Lower leg skin (tissue), 3 donors: ENCODE measurements at regions not wholly inside any gene's neighbourhood (a gene's known extent, or its start where the extent isn't known, plus 50 kb on each side); places are given as distances from the start of the nearest gene placed in this dataset.

Source experiments
- POLR2A ChIP-seq, 2 donors: fragments of 450-650 bp; IDR thresholded peaks; one replicate each; pipeline ENCODE4 v1.6.1; 2016 to 2017; ENCODE audit warnings: antibody characterized with exemption in 2 of 2, mild to moderate bottlenecking in 1 of 2, moderate library complexity in 1 of 2
- TF ChIP-seq, protein P1 (sequence below), 3 donors: fragments of 450-650 bp; IDR thresholded peaks; one replicate each; pipeline ENCODE4 v1.5.1; 2016; ENCODE audit warnings: antibody characterized with exemption in 3 of 3, mild to moderate bottlenecking in 3 of 3, moderate library complexity in 2 of 3

DNA sequence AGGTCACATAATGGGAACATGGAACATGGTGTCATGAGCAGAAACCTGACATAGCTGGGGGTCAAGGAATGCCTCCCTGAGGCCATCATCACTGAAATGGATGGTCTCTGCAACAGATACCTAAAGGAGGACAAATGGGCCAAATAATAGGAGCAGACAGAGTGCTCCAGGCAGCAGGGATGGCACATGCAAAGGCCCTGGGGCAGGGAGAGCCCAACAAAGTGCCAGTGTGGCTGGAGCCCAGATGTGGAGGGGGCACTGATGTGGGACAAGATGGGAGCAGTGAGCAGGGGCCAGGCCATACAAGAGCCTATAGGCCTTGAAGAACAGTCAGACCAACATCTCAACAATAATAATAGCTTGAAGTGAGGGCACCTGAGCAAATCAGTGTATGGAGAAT is 497.8 kb downstream of the MN1 start:
- TF ChIP-seq, protein P1, sequence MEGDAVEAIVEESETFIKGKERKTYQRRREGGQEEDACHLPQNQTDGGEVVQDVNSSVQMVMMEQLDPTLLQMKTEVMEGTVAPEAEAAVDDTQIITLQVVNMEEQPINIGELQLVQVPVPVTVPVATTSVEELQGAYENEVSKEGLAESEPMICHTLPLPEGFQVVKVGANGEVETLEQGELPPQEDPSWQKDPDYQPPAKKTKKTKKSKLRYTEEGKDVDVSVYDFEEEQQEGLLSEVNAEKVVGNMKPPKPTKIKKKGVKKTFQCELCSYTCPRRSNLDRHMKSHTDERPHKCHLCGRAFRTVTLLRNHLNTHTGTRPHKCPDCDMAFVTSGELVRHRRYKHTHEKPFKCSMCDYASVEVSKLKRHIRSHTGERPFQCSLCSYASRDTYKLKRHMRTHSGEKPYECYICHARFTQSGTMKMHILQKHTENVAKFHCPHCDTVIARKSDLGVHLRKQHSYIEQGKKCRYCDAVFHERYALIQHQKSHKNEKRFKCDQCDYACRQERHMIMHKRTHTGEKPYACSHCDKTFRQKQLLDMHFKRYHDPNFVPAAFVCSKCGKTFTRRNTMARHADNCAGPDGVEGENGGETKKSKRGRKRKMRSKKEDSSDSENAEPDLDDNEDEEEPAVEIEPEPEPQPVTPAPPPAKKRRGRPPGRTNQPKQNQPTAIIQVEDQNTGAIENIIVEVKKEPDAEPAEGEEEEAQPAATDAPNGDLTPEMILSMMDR (IDR thresholded peaks at IDR 0.05), result no peak
- no peak for TF ChIP-seq POLR2A (IDR thresholded peaks at IDR 0.05)
